ENCODE measurements at regions not wholly inside any gene's neighbourhood (a gene's known extent, or its start where the extent isn't known, plus 50 kb on each side); places are given as distances from the start of the nearest gene placed in this dataset.

DNA sequence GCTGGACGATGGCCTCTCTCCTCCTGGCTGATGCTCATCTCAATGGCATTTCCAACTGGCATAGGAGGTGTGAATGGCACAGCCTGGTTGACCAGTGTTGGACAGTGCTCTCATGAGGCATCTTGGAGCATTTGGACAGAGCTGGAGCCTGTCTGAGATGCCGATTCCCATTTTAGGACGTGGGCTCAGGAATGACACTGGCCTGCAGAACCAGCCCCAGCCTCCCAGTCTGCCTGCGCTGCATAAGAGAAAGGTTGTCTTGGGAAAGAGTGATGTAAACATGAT is 118.2 kb upstream of the COPS8 start:
- H3K27me3 ChIP-seq (ENCODE audit: control insufficient read depth, insufficient read depth, low read length): peaks cover 5% of the 10 kb centered on the region
- H3K79me2 ChIP-seq (ENCODE audit: control insufficient read depth, insufficient read depth, low read length): no peaks in the 10 kb centered on the region
- no peak overlapping the region for H3K9ac ChIP-seq (ENCODE audit: insufficient read depth, low read length)
- H3K36me3 ChIP-seq (ENCODE audit: control insufficient read depth, insufficient read depth, low read length): no peaks in the 10 kb centered on the region
- H3K4me2 ChIP-seq (ENCODE audit: extremely low read depth, insufficient read depth, low read length): no peak overlapping the region
- no peak overlapping the region for H3K4me3 ChIP-seq (replicated peaks in 1 of 4; ENCODE audit: control extremely low read depth in 1 of 4, insufficient read depth in 1 of 4, low read depth in 3 of 4, low read length in 4 of 4)
- H4K20me1 ChIP-seq (ENCODE audit: control insufficient read depth, extremely low read depth, insufficient read depth, low read length): no peaks in the 10 kb centered on the region
- no peak for TF ChIP-seq EZH2 (IDR thresholded peaks at IDR 0.05; ENCODE audit: low read length, missing control alignments)
- TF ChIP-seq, protein P1, sequence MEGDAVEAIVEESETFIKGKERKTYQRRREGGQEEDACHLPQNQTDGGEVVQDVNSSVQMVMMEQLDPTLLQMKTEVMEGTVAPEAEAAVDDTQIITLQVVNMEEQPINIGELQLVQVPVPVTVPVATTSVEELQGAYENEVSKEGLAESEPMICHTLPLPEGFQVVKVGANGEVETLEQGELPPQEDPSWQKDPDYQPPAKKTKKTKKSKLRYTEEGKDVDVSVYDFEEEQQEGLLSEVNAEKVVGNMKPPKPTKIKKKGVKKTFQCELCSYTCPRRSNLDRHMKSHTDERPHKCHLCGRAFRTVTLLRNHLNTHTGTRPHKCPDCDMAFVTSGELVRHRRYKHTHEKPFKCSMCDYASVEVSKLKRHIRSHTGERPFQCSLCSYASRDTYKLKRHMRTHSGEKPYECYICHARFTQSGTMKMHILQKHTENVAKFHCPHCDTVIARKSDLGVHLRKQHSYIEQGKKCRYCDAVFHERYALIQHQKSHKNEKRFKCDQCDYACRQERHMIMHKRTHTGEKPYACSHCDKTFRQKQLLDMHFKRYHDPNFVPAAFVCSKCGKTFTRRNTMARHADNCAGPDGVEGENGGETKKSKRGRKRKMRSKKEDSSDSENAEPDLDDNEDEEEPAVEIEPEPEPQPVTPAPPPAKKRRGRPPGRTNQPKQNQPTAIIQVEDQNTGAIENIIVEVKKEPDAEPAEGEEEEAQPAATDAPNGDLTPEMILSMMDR (conservative IDR thresholded peaks at IDR 0.05 in 1 of 2, IDR thresholded peaks at IDR 0.05 in 1 of 2; ENCODE audit: low read depth in 1 of 2, low read length in 2 of 2): no peak
- H2AFZ ChIP-seq (ENCODE audit: low read length): no peak overlapping the region
- H3K4me1 ChIP-seq (ENCODE audit: control insufficient read depth, extremely low read depth, insufficient read depth, low read length): peaks cover 10% of the 10 kb centered on the region
- DNase-seq (ENCODE audit: low read depth in 2 of 2): peak in 1 of 2 donors; percentile 8
- H3K27ac ChIP-seq (ENCODE audit: insufficient read depth, low read length): no peak overlapping the region
- H3K9me3 ChIP-seq (ENCODE audit: control insufficient read depth, insufficient read depth, low read depth, low read length): no peaks in the 10 kb centered on the region

- Histone ChIP-seq H3K36me3 (ENCODE audit: control insufficient read depth, insufficient read depth, low read length) (no peaks in the 10 kb centered on the region), H3K27me3 (ENCODE audit: control insufficient read depth, insufficient read depth, low read length) (peaks cover 5% of the 10 kb centered on the region), H3K9me3 (ENCODE audit: control insufficient read depth, insufficient read depth, low read depth, low read length) (no peaks in the 10 kb centered on the region), H3K9ac (ENCODE audit: insufficient read depth, low read length) (no peak overlapping the region), H2AFZ (ENCODE audit: low read length) (no peak overlapping the region), H3K4me1 (ENCODE audit: control insufficient read depth, extremely low read depth, insufficient read depth, low read length) (peaks cover 12% of the 10 kb centered on the region), H3K79me2 (ENCODE audit: control insufficient read depth, insufficient read depth, low read length) (no peaks in the 10 kb centered on the region), H3K4me3 (replicated peaks in 1 of 4; ENCODE audit: control extremely low read depth in 1 of 4, insufficient read depth in 1 of 4, low read depth in 3 of 4, low read length in 4 of 4) (no peak overlapping the region), H3K27ac (ENCODE audit: insufficient read depth, low read length) (no peak overlapping the region), H3K4me2 (ENCODE audit: extremely low read depth, insufficient read depth, low read length) (no peak overlapping the region), H4K20me1 (ENCODE audit: control insufficient read depth, extremely low read depth, insufficient read depth, low read length) (no peaks in the 10 kb centered on the region)
- TF ChIP-seq EZH2 (IDR thresholded peaks at IDR 0.05; ENCODE audit: low read length, missing control alignments): no peak
- DNase-seq (ENCODE audit: low read depth in 2 of 2): no peak
These were observed 117.4 kb upstream of the COPS8 start for GRCh38 chr2:236968101-236968879.

DNA sequence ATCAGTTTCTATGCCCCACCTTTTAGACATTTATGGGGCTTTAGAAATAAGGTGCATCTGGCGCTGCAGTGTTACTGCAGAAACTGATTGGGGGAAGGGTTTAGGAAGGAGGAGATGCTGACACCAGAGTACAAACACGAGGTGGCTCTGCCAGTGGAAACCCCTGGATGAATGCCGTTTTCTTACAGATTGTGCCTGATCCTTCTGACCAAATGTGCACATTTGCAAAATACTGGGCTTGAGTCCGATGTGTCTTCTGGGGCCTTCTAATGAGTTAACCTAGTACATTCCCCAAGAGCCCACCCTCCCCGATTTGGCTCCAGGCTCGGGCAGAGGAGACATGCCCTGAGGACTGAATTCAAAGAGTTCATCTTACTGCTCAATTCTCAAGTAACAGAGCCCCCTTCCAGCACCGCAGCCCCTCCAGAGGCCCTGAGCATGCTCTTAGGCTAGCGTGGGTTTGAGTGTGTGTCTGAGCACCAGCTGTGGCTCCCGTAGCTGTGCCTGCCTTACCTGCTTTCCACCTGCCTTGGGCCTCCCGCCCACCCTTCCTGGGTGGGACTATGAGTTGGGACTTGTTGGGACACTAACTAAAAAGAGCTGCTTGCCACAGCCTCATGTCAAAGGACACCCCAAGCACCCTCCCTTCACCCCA is 116.7 kb upstream of the COPS8 start:
- DNase-seq (ENCODE audit: low read depth in 2 of 2): peak in 1 of 2 donors; percentile 15
- Histone ChIP-seq H3K27me3 (ENCODE audit: control insufficient read depth, insufficient read depth, low read length) (peaks cover 5% of the 10 kb centered on the region), H3K79me2 (ENCODE audit: control insufficient read depth, insufficient read depth, low read length) (no peaks in the 10 kb centered on the region), H4K20me1 (ENCODE audit: control insufficient read depth, extremely low read depth, insufficient read depth, low read length) (no peaks in the 10 kb centered on the region), H2AFZ (ENCODE audit: low read length) (no peak overlapping the region), H3K4me3 (replicated peaks in 1 of 4; ENCODE audit: control extremely low read depth in 1 of 4, insufficient read depth in 1 of 4, low read depth in 3 of 4, low read length in 4 of 4) (no peak overlapping the region), H3K9ac (ENCODE audit: insufficient read depth, low read length) (no peak overlapping the region), H3K9me3 (ENCODE audit: control insufficient read depth, insufficient read depth, low read depth, low read length) (no peaks in the 10 kb centered on the region), H3K4me1 (ENCODE audit: control insufficient read depth, extremely low read depth, insufficient read depth, low read length) (peaks cover 12% of the 10 kb centered on the region), H3K36me3 (ENCODE audit: control insufficient read depth, insufficient read depth, low read length) (no peaks in the 10 kb centered on the region), H3K4me2 (ENCODE audit: extremely low read depth, insufficient read depth, low read length) (no peak overlapping the region), H3K27ac (ENCODE audit: insufficient read depth, low read length) (no peak overlapping the region)
- TF ChIP-seq, protein P1 (conservative IDR thresholded peaks at IDR 0.05 in 1 of 2, IDR thresholded peaks at IDR 0.05 in 1 of 2; ENCODE audit: low read depth in 1 of 2, low read length in 2 of 2): no peak
- TF ChIP-seq EZH2 (IDR thresholded peaks at IDR 0.05; ENCODE audit: low read length, missing control alignments): no peak

Measured in fibroblast of lung (primary cell).